HG02678 (cell line): ENCODE measurements at regions not wholly inside any gene's neighbourhood (a gene's known extent, or its start where the extent isn't known, plus 50 kb on each side); places are given as distances from the start of the nearest gene placed in this dataset.

Experiments used
- ATAC-seq: cut with Tn5 transposase; IDR thresholded peaks from one replicate; pipeline ENCODE4 v1.9.1; 2021; ENCODE audit warnings: mild to moderate bottlenecking, moderate library complexity; ENCODE audit not compliant: unreplicated experiment

DNA sequence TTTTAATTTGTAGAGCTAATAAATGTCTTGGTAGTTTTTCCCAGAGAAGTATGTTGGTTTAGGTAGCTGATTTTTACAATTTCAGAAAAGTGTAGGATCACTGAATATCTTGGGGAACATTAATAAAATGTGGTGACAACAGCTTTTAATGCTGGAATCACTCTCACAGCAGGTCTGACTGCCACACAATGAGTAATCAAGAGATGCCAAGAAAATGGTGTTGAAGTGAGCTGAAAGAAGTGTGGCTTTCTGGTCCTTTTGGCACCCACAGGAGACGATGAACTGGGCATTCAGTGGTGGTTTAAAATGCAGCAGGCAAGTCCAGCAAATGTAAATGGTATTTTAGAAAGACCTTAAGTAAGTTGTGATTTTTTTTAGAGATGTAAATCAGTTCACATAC is 175.8 kb downstream of the CBLN2 start:
- ATAC-seq: no peak

DNA sequence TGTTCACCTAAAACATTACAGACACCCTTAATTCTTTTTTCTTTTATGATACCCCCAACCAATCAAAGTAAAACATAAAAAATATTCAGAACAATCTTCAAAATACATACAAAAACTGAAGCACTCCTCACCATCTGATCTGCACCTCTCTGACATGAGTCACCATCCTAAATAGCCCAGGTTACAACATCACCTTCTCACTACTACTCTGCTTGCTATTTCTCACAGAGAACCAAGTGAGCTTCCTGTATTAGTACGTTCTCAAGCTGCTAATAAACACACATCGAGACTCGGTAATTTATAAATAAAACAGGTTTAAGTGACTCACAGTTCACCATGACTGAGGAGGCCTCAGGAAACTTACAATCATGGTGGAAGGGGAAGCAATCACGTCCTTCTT is 183.5 kb downstream of the CBLN2 start:
- ATAC-seq: no peak

DNA sequence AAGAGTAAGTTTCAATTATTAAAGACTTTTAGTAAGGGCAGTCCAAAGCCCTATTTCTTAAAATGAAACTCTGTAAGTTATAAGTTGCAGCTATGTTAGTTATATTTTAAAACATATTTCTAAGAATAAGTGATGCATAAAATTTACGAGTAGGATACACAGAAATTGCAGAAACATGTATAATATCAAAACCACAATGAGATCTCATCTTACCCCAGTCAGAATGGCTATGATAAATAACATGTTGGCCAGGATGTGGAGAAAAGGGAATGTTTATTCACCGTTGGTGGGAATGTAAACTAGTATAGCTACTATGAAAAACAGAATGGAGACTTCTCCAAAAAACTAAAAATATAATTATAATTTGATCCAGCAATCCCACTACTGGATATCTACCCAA is 201.2 kb downstream of the CBLN2 start:
- ATAC-seq: no peak

DNA sequence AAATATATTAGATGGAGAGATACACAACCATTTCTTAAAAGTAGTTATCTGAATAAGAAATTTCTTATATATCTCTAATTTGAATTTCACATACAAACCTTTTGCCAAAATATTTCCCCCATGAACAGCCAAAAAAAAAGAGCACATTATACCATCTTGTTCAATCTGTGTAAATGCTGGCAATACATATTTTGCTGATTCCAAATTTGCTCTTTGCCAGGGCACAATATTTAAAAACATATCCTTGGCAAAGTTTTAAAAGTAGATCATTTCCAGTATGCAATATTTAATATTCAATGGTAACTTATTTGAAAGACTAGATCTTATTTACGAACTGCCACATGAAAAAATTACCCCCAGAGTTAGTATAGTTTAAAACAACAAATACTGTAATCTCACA is 204.2 kb downstream of the CBLN2 start:
- no peak for ATAC-seq

GRCh38 chr18:72336786-72337185 is 207.4 kb downstream of the CBLN2 start:
- no peak for ATAC-seq

DNA sequence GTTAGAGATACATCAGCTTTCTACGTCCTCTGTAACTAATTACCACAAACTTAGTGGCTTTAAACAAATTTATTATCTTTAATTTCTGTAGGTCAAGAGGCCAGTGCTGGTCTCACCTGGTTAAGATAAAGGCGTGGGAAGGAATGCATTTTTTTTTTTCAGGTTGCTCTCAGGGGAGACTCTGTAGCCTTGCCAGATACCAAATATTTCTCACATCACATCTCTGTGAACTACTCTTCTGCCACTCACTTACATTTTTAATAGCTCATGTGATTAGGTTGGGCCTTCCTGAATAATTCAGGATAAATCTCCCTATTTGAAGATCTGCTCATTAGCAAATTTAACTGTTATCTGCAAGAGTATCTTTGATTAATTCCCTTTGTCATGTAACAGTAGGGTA is 214.6 kb downstream of the CBLN2 start:
- ATAC-seq: no peak

DNA sequence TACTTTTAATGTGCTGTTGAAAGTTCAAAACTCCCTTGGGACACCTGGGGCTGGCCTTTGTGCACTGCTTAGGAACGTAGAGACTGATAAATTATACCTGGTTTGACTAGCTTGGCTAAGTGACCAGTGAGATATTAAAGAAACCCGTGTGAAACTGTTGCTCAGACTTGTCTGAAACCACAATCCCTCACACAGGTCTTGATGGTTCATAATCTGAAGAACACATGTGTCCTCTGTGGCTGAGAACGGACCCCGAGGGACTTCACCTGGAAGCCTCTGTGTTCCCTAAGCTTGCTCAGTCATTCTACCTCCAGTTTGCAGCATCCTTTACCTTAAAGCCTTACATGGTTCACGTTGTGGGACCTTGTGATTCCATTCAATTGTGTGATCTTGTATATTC is 218.8 kb downstream of the CBLN2 start:
- ATAC-seq: no peak

DNA sequence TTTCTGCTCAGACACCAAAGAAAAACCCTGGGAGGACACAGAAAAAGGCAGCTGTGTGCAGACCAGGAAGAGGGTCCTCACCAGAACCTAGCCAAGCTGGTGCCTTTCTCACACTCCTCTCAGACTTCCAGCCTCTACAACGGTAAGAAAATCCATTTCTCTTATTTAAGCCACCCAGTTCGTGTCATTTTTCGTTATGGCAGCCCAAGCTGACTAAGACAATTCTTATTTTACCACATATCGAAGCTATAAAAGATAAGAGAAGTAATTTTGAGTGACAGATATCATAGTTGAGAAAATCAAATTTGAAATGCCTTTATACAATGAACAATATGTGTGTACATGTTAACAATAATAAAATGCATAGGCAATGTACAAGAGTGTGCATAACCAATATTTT is 219.5 kb downstream of the CBLN2 start:
- no peak for ATAC-seq

- no peak for ATAC-seq
These were observed 227.6 kb downstream of the CBLN2 start for GRCh38 chr18:72316497-72316896.

GRCh38 chr18:72283148-72283925 is 260.8 kb downstream of the CBLN2 start:
- ATAC-seq: no peak

DNA sequence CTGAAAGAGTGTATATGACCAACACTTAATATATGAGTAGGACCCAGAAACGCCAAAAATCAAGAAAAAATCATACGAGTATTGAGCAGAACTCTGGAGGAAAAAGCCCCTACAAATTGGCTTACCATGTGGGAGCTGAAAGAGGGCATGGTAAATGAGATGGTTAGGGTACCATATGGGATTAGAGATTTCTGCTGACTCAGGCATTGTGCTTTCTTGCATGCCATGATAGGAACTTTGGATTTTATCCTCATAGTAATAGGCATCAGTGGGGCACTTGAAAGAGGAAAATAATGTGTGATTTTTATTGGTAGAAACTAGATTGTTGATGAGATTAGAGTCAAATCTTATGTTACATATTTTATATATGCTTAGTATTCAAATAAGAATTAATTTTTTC is 271.1 kb downstream of the CBLN2 start:
- ATAC-seq: no peak

DNA sequence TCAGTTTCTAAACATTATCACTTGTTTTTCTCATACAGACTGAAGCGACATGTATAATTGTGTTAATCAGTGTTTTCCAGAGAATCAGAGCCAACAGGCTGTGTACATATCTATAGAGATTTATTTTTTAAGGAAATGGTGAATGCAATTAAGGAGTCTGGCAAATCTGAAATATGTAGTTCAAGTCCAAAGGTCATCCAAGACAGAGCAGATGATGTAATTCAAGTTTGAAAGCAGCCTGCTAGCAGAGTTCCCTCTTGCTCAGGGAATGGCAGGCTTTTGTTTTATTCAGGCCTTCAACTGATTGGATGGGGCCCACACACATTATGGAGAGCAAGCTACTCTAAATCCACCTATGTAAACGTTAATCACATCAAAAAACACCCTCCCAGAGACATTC is 282.6 kb downstream of the CBLN2 start:
- ATAC-seq: no peak

DNA sequence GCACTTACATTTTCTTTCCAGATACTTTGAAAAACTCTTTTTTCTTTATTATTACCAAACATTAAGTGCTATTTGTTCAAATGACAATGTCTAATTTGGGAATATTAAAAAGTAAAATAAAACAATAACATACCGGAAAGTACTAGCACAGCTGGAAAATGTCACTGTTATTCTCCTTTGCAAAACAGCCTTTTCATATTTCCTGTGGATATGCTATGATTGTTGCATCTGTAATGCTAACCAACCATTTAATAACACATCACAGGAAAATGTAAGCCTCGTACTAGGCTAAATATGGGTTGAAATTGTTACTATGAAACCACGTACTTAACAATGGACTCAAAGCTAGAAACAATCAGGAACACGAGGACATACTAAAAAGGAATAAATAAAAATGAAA is 298.1 kb downstream of the CBLN2 start:
- ATAC-seq: no peak

- ATAC-seq: no peak
These were observed 308.7 kb downstream of the CBLN2 start for GRCh38 chr18:72235422-72235821.

GRCh38 chr18:72233106-72233505 is 311.0 kb downstream of the CBLN2 start:
- ATAC-seq: no peak

GRCh38 chr18:72232644-72233043 is 311.5 kb downstream of the CBLN2 start:
- no peak for ATAC-seq

DNA sequence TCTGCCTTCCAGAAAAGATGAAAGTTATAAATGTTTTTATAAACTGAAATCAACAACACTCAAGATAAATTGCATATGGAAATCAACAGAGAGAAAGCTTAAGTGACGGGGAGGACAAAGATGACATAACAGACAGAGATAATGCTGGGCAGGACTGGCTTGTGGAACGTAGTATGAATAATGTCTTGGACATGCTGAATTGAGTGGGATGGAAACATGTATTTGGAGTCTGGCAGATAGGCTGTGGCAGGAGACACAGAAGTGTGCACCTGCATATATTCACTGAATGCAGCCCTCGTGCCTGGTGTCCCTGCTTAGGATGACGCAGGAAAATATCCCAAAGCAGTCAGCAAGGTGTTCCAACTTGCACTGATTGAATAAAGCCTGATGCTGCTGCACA is 318.2 kb downstream of the CBLN2 start:
- ATAC-seq: no peak

- no peak for ATAC-seq
These were observed 320.4 kb downstream of the CBLN2 start for GRCh38 chr18:72223733-72224132.

DNA sequence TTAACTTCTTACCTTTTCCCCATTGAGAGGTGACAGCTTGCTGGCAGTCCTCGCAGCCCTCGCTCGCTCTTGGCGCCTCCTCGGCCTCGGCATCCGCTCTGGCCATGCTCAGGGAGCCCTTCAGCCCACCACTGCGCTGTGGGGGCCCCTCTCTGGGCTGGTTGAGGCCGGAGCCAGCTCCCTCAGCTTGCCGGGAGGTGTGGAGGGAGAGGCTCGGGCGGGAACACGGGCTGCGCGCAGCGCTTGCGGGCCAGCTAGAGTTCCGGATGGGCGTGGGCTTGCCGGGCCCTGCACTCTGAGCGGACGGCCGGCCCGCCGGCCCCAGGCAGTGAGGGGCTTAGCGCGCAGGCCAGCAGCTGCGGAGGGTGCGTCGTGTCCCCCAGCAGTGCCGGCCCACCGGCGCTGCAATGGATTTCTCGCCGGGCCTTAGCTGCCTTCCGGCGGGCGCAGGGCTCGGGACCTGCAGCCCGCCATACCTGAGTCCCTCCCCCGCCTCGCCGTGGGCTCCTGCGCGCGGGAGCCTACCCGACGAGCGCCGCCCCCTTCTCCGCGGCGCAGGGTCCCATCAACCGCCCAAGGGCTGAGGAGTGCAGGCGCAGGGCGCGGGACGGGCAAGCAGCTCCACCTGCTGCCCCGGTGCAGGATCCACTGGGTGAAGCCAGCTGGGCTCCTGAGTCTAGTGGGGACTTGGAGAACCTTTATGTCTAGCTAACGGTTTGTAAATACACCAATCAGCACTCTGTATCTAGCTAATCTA is 335.0 kb downstream of the CBLN2 start:
- no peak for ATAC-seq

GRCh38 chr18:72207280-72207679 is 336.9 kb downstream of the CBLN2 start:
- no peak for ATAC-seq

DNA sequence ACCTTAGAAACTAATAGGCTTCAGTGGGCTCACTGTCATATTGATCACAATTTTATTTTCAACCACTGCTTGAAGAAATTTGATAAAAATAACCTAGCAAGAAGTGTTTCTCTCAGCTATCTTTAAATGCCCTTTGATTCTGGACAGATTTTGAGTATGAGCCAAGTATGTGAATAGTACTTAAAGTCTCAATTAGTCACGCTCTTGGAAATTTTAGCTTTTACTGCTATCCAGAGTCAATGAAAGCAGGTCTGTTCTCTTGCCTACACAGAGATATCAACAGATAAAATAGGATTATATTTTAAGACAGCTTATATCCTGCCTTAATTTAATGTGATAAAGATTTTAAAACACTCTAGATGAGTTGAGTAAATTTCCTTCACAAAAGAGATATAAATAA is 337.3 kb downstream of the CBLN2 start:
- ATAC-seq: no peak

DNA sequence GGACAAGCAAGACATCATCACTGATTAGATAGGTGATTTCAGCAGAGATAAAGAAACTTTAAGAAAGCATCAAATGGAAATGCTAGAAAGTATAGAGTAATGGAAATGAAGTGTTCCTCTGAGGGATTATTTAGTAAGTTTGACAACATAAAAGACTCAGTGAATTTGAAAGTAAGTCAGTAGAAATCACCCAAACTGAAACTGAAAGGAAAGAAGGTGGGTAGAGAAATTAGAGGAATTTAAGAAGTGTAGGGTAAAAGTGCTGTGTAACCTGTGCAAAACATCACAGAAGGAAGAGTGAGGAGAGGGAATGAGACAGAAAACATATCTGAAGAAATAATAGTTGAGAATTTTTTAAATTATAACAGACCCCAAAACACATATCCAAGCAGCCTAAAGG is 343.1 kb downstream of the CBLN2 start:
- no peak for ATAC-seq

DNA sequence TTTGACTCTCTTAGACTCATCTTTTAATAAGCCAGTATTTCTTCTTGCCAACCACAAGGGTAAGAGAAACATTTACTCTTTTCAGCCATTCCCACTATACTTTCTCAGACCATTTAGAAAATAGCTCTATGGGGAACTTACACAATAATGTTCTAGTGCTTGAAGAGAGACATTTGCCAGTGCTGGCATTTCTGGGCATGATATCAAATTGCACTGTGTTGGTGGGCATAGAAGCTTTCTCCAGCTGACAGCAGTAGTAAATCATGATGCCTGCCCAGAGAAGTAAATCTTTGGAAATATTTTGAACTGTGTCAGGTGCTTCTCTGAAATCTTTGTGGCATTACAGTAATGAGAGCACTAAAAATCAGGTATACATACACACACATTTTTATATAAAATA is 346.6 kb downstream of the CBLN2 start:
- ATAC-seq: no peak
